GM19328 (cell line): ENCODE measurements at regions not wholly inside any gene's neighbourhood (a gene's known extent, or its start where the extent isn't known, plus 50 kb on each side); places are given as distances from the start of the nearest gene placed in this dataset.
"Not testable (repeated sequence)": the region's sequence is repeated elsewhere in the genome, so short reads cannot be mapped to it uniquely, and the experiment has no call there.

Experiments
- ATAC-seq: cut with Tn5 transposase; IDR thresholded peaks from one replicate; pipeline ENCODE4 v1.9.1; 2021; ENCODE audit warnings: mild to moderate bottlenecking, moderate library complexity; ENCODE audit not compliant: unreplicated experiment

DNA sequence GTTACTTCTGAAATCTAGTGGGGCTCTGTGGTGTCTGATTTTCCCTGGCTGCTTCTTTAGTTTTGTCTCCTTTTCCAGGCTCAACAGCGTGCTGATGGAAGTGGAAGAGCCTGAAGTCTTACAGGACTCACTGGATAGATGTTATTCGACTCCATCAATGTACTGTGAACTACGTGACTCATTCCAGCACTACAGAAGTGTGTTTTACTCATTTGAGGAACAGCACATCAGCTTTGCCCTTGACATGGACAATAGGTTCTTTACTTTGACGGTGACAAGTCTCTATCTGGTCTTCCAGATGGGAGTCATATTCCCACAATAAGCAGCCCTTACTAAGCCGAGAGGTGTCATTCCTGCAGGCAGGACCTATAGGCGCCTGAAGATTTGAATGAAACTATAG lies 51.1 kb downstream of the NBPF8 start:
- not testable (repeated sequence) for ATAC-seq

- not testable (repeated sequence) for ATAC-seq
These were observed 62.8 kb downstream of the NBPF8 start for GRCh38 chr1:120477663-120478062.

DNA sequence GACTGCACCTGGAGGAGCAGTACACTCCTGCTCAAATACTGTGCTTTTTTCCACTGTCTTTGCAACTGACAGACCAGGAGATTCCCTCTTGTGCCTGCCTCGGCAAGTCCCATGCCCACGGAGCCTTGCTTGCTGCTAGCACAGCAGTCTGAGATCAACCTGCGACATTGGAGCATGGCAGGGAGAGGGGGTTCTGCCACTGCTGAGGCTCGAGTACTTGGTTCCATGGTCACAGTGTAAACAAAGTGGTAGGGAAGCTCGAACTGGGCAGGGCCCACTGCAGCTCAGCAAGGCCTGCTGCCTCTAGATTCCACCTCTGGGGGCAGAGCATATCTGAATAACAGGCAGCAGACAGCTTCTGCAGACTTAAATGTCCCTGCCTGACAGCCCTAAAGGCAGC lies 63.6 kb downstream of the NBPF8 start:
- ATAC-seq = not testable (repeated sequence)

DNA sequence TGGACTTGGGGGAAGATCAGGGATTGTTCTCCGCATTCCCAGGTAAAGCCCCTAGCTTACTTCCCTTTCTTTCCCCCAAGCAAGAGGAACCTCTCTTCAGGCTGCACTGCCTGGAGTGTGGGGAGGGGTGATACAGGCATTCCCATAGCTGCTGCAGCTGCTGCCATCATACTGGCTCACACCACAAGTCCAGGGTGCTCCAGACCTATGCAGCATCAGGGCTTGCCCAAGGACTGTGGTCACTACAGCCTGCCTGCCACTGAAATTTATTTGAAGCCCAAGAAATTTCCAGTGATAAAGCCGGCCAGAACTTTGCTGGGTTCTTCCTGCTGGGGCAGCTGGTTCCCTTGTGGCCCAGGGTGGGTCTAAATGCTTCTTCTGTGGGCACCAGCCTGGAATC lies 72.7 kb downstream of the NBPF8 start:
- not testable (repeated sequence) for ATAC-seq

DNA sequence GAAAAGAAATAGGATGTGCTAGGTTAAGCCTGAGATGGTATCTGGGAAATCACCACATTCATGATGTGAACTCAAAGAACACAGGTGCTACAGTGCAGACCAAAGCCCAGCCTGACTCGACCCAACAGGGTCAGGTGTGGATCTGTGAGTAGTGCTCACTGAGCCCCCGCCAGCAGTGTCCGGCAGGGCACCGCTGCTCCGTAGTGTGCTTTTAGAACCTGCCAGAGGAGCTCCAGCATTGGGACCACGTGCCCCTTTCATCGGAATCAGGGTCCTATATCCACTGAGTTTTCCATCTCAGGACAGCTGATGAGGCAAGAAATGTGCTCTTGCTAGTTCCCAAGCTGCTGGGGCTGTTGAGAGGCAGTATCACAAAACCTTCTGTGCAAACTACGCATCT lies 74.4 kb downstream of the NBPF8 start:
- ATAC-seq = not testable (repeated sequence)

DNA sequence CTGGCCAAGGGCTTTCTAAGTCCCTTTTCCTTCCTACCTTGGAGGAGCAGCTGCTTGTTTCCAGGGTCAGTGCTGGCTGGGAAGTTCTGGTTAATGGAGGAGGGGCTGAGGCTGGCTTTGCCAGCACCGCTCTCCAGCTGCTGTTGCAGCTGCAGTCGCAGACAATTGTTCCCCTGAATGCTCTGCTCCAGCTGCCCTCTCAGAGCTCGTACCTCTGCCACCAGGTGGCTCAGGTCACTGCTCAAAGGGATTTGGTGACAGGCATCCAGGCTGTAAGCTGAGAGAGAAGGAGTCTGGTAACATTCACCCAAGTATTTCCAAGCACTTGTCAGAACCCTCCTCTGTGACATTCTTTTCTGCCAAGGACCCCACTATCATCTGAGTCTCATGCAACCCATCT lies 82.3 kb downstream of the NBPF8 start:
- not testable (repeated sequence) for ATAC-seq

GRCh38 chr1:120503284-120503683 lies 88.4 kb downstream of the NBPF8 start:
- not testable (repeated sequence) for ATAC-seq

DNA sequence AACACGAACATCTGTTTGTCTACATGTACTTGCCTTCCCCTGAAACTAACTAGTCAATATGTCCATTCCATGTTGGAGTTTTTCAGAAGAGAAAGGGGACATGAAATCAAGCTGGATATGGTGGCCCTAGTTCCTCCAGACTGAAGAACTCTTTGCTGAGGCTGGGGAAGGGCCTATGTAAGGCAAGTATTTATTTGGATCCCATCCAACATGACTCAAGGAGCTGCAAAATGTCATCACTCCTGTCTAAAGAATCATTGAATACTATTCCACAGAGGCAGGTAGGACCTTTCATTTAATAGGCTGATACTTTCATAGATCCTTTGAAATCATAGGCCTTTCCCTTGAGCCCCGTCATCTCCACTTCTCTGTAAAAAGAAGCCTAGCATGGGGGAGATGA lies 91.5 kb downstream of the NBPF8 start:
- ATAC-seq = not testable (repeated sequence)

- ATAC-seq = not testable (repeated sequence)
These were observed 93.5 kb downstream of the NBPF8 start for GRCh38 chr1:120508351-120508750.

- ATAC-seq = not testable (repeated sequence)
These were observed 94.4 kb downstream of the NBPF8 start for GRCh38 chr1:120509258-120509657.

GRCh38 chr1:120513099-120513498 lies 98.3 kb downstream of the NBPF8 start:
- ATAC-seq = not testable (repeated sequence)

GRCh38 chr1:120513531-120513930 lies 98.7 kb downstream of the NBPF8 start:
- ATAC-seq = not testable (repeated sequence)

DNA sequence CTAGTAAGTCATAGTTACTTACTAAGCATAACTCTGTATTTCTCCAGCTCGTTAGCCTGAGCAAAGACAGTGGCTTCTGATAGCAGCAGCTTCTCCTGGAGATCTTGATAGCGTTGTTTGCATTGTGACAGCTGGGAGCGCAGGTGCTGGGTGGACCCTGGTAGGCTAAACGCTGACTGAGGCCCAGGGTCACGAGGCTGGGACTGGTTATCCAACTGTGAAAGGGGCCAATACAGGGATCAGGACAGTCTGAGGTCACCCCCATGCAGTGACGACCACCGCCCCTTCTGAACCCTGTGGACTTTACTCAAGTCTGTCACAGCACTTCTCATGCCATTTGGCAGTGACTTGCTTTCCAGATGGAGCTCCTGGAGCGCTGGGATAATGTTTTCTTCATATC lies 104.4 kb downstream of the NBPF8 start:
- ATAC-seq = not testable (repeated sequence)

DNA sequence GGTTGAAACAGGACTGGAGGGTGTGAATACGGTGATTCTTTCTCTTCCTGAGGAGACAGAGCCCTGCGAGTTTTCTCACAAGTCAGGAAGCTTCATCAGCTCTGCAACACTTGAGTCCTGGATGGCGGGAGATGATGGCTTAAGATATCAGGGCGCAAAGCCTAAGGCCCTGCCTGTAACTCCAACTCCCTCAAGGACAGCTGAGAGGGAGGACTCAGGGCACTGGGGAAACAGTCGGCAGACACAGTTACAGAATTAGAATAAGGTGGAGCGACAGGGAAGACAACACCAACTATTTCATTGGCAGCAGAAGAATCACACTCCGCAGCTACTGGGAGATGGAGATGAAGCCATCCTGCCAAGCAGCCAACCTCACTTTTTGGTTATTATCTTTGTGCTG lies 109.6 kb downstream of the NBPF8 start:
- ATAC-seq = not testable (repeated sequence)

DNA sequence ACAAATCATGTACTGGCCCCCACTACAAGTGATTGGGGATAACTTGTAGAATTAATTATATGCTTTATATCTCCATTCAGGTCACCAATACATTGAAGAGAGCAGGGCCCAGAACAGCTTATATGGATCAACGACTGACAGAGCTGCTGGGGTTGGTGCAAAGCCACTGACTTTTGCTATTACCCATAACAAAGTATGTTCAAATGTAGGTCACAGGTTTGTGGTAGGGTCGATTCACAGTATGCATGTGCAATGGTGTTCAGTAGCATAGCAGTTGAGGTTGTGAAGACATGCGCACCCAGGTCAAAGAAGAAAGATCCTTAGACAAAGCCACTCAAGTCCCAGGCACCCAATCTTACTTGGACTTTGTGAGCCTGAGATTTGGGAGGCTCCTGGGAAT lies 110.6 kb downstream of the NBPF8 start:
- not testable (repeated sequence) for ATAC-seq

GRCh38 chr1:120529475-120530089 lies 114.7 kb downstream of the NBPF8 start:
- ATAC-seq = not testable (repeated sequence)

GRCh38 chr1:120531455-120531854 lies 116.6 kb downstream of the NBPF8 start:
- ATAC-seq = not testable (repeated sequence)

DNA sequence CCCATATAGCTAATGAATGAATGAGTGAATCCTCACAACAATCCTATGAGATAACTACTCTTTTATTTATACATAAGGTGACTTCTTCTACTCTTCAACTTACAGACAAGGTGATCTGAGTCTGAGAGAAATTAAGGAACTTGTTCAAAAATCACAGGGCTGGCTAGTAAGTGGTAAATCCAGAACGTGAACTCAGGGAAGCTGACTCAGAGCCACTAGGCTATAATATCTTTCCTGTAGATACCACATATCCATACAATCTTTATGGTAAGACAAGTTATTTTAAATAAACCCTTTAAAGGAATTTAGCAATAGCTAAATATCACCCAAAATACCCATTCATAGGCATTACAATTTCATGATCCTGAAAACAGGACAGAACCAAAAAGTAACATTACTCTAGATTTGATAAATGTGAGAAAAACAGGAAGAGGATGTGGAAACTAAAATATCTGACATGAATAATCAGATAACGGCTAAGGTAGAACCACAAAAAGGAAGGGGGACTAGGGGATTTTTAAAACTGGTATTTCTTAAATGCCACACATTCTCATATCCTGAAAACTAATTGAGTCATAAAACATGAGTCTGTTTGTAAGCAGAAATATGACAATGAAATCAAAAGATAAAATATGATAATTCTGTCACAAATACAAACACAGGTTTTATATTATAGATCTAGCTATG lies 119.7 kb downstream of the NBPF8 start:
- peak; percentile 56 for ATAC-seq

DNA sequence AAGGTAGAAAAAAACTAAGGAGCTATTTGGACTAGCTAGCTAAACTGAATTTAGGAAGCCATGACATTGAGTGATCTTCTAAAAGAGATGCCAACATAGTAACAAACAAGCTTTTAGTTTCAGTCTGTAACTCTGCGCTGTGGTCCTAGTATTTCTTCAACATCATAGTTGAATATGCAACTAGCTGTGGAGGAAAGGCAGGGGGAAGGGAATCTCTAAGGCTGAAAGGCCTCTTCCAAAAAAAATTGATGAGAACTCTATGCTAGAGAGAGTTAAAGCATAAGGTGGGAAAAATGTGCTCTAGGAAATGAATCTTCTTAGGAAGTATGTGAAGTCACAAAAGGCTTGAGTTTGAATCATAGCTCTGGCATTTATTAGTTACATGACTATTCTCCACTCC lies 120.2 kb downstream of the NBPF8 start:
- peak; percentile 43 for ATAC-seq

- ATAC-seq = not testable (repeated sequence)
These were observed 126.6 kb downstream of the NBPF8 start for GRCh38 chr1:120541394-120541793.

DNA sequence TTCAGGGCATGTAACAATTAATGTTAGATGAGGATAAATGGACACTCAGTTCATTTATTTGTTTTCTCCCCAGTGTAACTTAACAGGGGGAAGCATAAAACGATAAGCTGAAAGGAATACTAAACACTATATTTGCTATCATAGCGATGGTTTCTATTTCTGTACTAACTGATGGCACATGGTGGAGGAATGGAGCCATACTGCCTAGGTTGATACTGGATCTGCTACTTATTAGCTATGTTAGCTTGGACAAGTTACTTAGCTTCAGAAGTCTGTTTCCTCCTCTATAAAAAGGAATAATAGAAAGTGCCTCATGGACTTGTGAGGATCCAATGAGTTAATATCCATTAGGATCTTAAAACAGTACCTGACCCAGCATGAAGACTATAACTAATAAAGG lies 127.5 kb downstream of the NBPF8 start:
- not testable (repeated sequence) for ATAC-seq

GRCh38 chr1:120542940-120543339 lies 128.1 kb downstream of the NBPF8 start:
- not testable (repeated sequence) for ATAC-seq
